ENCODE measurements at regions not wholly inside any gene's neighbourhood (a gene's known extent, or its start where the extent isn't known, plus 50 kb on each side); places are given as distances from the start of the nearest gene placed in this dataset.

- in situ Hi-C loops (cut with MboI; ENCODE audit: low sequenced_read_pairs): no loop called here
Measured at GRCh38 chr9:134967547-134967930, 49.8 kb upstream of the FCN1 start.

GRCh38 chr9:134968011-134968822 is 50.5 kb upstream of the FCN1 start:
- in situ Hi-C loops (cut with MboI; ENCODE audit: low sequenced_read_pairs): no loop called here

GRCh38 chr9:134968823-134969090 is 51.0 kb upstream of the FCN1 start:
- in situ Hi-C loops (cut with MboI; ENCODE audit: low sequenced_read_pairs): no loop called here

- in situ Hi-C loops (cut with MboI; ENCODE audit: low sequenced_read_pairs): no loop called here
Measured at GRCh38 chr9:134969156-134970045, 51.7 kb upstream of the FCN1 start.

- in situ Hi-C loops (cut with MboI; ENCODE audit: low sequenced_read_pairs): no loop called here
Measured at GRCh38 chr9:134970198-134970597, 52.5 kb upstream of the FCN1 start.

- in situ Hi-C loops (cut with MboI; ENCODE audit: low sequenced_read_pairs): no loop called here
Measured at GRCh38 chr9:134970719-134971118, 53.0 kb upstream of the FCN1 start.

- in situ Hi-C loops (cut with MboI; ENCODE audit: low sequenced_read_pairs): no loop called here
Measured at GRCh38 chr9:134971196-134971595, 53.5 kb upstream of the FCN1 start.

- in situ Hi-C loops (cut with MboI; ENCODE audit: low sequenced_read_pairs): no loop called here
Measured at GRCh38 chr9:134971696-134972095, 54.0 kb upstream of the FCN1 start.

- in situ Hi-C loops (cut with MboI; ENCODE audit: low sequenced_read_pairs): no loop called here
Measured at GRCh38 chr9:134972140-134972539, 54.4 kb upstream of the FCN1 start.

- in situ Hi-C loops (cut with MboI; ENCODE audit: low sequenced_read_pairs): loop anchor here (25.0 kb wide), 2 partner anchors 188 to 288 kb away; no protein-coding TSS in a partner anchor
Measured at GRCh38 chr9:134975253-134975652, 57.5 kb upstream of the FCN1 start.

GRCh38 chr9:134976403-134976802 is 58.7 kb upstream of the FCN1 start:
- in situ Hi-C loops (cut with MboI; ENCODE audit: low sequenced_read_pairs): loop anchor here (25.0 kb wide), 2 partner anchors 189 to 289 kb away; no protein-coding TSS in a partner anchor

GRCh38 chr9:134978272-134978671 is 60.6 kb upstream of the FCN1 start:
- in situ Hi-C loops (cut with MboI; ENCODE audit: low sequenced_read_pairs): loop anchor here (25.0 kb wide), 2 partner anchors 191 to 291 kb away; no protein-coding TSS in a partner anchor

- in situ Hi-C loops (cut with MboI; ENCODE audit: low sequenced_read_pairs): loop anchor here (25.0 kb wide), 2 partner anchors 193 to 293 kb away; no protein-coding TSS in a partner anchor
Measured at GRCh38 chr9:134980516-134980915, 62.8 kb upstream of the FCN1 start.

GRCh38 chr9:134980991-134981390 is 63.3 kb upstream of the FCN1 start:
- in situ Hi-C loops (cut with MboI; ENCODE audit: low sequenced_read_pairs): loop anchor here (25.0 kb wide), 2 partner anchors 194 to 294 kb away; no protein-coding TSS in a partner anchor

GRCh38 chr9:134981829-134982228 is 64.1 kb upstream of the FCN1 start:
- in situ Hi-C loops (cut with MboI; ENCODE audit: low sequenced_read_pairs): loop anchor here (25.0 kb wide), 2 partner anchors 195 to 295 kb away; no protein-coding TSS in a partner anchor

- in situ Hi-C loops (cut with MboI; ENCODE audit: low sequenced_read_pairs): loop anchor here (25.0 kb wide), 2 partner anchors 195 to 295 kb away; no protein-coding TSS in a partner anchor
Measured at GRCh38 chr9:134982311-134982710, 64.6 kb upstream of the FCN1 start.

- in situ Hi-C loops (cut with MboI; ENCODE audit: low sequenced_read_pairs): loop anchor here (25.0 kb wide), 2 partner anchors 196 to 296 kb away; no protein-coding TSS in a partner anchor
Measured at GRCh38 chr9:134983074-134983473, 65.4 kb upstream of the FCN1 start.

- in situ Hi-C loops (cut with MboI; ENCODE audit: low sequenced_read_pairs): loop anchor here (25.0 kb wide), 2 partner anchors 196 to 296 kb away; no protein-coding TSS in a partner anchor
Measured at GRCh38 chr9:134983506-134984371, 66.0 kb upstream of the FCN1 start.

- in situ Hi-C loops (cut with MboI; ENCODE audit: low sequenced_read_pairs): loop anchor here (25.0 kb wide), 2 partner anchors 197 to 297 kb away; no protein-coding TSS in a partner anchor
Measured at GRCh38 chr9:134984372-134985265, 66.9 kb upstream of the FCN1 start.

Measured in HL-60/S4 treated with phorbol 12-myristate 13-acetate at 8.2 ng/mL for 4 days and 3 days (cell line).